ENCODE measurements at regions not wholly inside any gene's neighbourhood (a gene's known extent, or its start where the extent isn't known, plus 50 kb on each side); places are given as distances from the start of the nearest gene placed in this dataset.

GRCh38 chr16:7097518-7097917 is 235.1 kb upstream of the RBFOX1 start:
- no peak for DNase-seq (ENCODE audit: low spot score)

GRCh38 chr16:7093511-7093910 is 239.1 kb upstream of the RBFOX1 start:
- DNase-seq (ENCODE audit: low spot score), result no peak

- DNase-seq (ENCODE audit: low spot score), result no peak
Measured at GRCh38 chr16:7090628-7091115, 242.0 kb upstream of the RBFOX1 start.

GRCh38 chr16:7089751-7090150 is 242.9 kb upstream of the RBFOX1 start:
- no peak for DNase-seq (ENCODE audit: low spot score)

GRCh38 chr16:7088711-7089110 is 243.9 kb upstream of the RBFOX1 start:
- no peak for DNase-seq (ENCODE audit: low spot score)

- no peak for DNase-seq (ENCODE audit: low spot score)
Measured at GRCh38 chr16:7086822-7087616, 245.6 kb upstream of the RBFOX1 start.

GRCh38 chr16:7085776-7086175 is 246.9 kb upstream of the RBFOX1 start:
- no peak for DNase-seq (ENCODE audit: low spot score)

- no peak for DNase-seq (ENCODE audit: low spot score)
Measured at GRCh38 chr16:7083096-7083495, 249.5 kb upstream of the RBFOX1 start.

GRCh38 chr16:7077636-7078035 is 255.0 kb upstream of the RBFOX1 start:
- DNase-seq (ENCODE audit: low spot score), result no peak

- DNase-seq (ENCODE audit: low spot score), result no peak
Measured at GRCh38 chr16:7074715-7075114, 257.9 kb upstream of the RBFOX1 start.

- no peak for DNase-seq (ENCODE audit: low spot score)
Measured at GRCh38 chr16:7057458-7057857, 275.2 kb upstream of the RBFOX1 start.

- no peak for DNase-seq (ENCODE audit: low spot score)
Measured at GRCh38 chr16:7055443-7055842, 277.2 kb upstream of the RBFOX1 start.

GRCh38 chr16:7051591-7052349 is 280.9 kb upstream of the RBFOX1 start:
- DNase-seq (ENCODE audit: low spot score), result no peak

GRCh38 chr16:7044331-7044730 is 288.3 kb upstream of the RBFOX1 start:
- DNase-seq (ENCODE audit: low spot score), result no peak

GRCh38 chr16:7038475-7038874 is 294.2 kb upstream of the RBFOX1 start:
- DNase-seq (ENCODE audit: low spot score), result no peak

GRCh38 chr16:7037495-7037894 is 295.1 kb upstream of the RBFOX1 start:
- no peak for DNase-seq (ENCODE audit: low spot score)

GRCh38 chr16:7031031-7031430 is 301.6 kb upstream of the RBFOX1 start:
- no peak for DNase-seq (ENCODE audit: low spot score)

GRCh38 chr16:7027401-7027800 is 305.2 kb upstream of the RBFOX1 start:
- DNase-seq (ENCODE audit: low spot score), result no peak

- DNase-seq (ENCODE audit: low spot score), result no peak
Measured at GRCh38 chr16:7026639-7027038, 306.0 kb upstream of the RBFOX1 start.

GRCh38 chr16:7025616-7026190 is 306.9 kb upstream of the RBFOX1 start:
- peak; percentile 32 for DNase-seq (ENCODE audit: low spot score)

- DNase-seq (ENCODE audit: low spot score), result no peak
Measured at GRCh38 chr16:7021653-7022275, 310.9 kb upstream of the RBFOX1 start.

GRCh38 chr16:7017006-7017662 is 315.5 kb upstream of the RBFOX1 start:
- no peak for DNase-seq (ENCODE audit: low spot score)
